HL-60 (cell line): ENCODE measurements at regions not wholly inside any gene's neighbourhood (a gene's known extent, or its start where the extent isn't known, plus 50 kb on each side); places are given as distances from the start of the nearest gene placed in this dataset.

Experiments
- DNase-seq, 2 experiments: peaks; one replicate each; pipeline ENCODE4 v3.0.0-alpha.2; 2010 to 2020; ENCODE audit warnings: low read depth in 1 of 2, low spot score in 1 of 2
- H3K27ac ChIP-seq: fragments of 250-450 bp; sonication (Bioruptor Pico); replicated peaks from 2 replicates; pipeline ENCODE4 v1.5.1; 2020; ENCODE audit warnings: mild to moderate bottlenecking, moderate library complexity
- H3K27me3 ChIP-seq: fragments of 250-450 bp; sonication (Bioruptor Pico); 2 replicates; pipeline ENCODE4 v1.5.1; 2021; ENCODE audit warnings: mild to moderate bottlenecking, moderate library complexity; ENCODE audit not compliant: insufficient read depth, poor library complexity, severe bottlenecking
- H3K4me3 ChIP-seq: replicated peaks from 2 replicates; pipeline ENCODE4 v1.5.1; 2011; ENCODE audit warnings: mild to moderate bottlenecking, control low read depth, low read length; ENCODE audit not compliant: insufficient read depth
- CTCF ChIP-seq: IDR thresholded peaks from one replicate; pipeline ENCODE4 v1.5.1; 2011; ENCODE audit warnings: low read length, control low read depth, inconsistent platforms; ENCODE audit not compliant: insufficient read depth
- GABPA ChIP-seq: IDR thresholded peaks from 2 replicates; pipeline ENCODE4 v1.6.1; 2012; ENCODE audit warnings: low read depth
- POLR2AphosphoS5 ChIP-seq: IDR thresholded peaks from 2 replicates; pipeline ENCODE4 v1.6.1; 2012; ENCODE audit warnings: low read depth
- SPI1 ChIP-seq: IDR thresholded peaks from 2 replicates; pipeline ENCODE4 v1.6.1; 2012; ENCODE audit warnings: low read depth, mild to moderate bottlenecking, borderline replicate concordance
- TF ChIP-seq, protein P1 (sequence below): IDR thresholded peaks from 2 replicates; pipeline ENCODE4 v1.6.1; 2012; ENCODE audit warnings: low read depth; ENCODE audit not compliant: insufficient replicate concordance

DNA sequence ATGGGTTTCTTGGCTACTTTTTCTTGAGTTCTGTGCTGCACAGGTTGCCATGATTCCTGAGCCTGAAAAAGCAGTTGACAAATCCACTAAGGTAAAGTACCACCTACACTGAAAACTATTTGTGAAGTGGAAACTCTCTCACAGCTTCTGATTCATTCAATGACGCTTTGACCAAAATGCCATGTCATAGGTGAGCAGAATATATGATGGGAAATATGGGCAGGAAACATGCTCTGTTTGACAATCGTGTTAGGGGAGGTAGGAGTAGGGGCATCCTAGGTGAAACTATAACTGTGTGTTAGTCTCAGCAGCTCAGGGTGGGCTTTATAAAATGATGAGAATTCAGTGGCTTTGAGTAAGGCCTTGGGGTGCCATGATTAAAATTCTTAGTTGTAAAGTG is 69.6 kb upstream of the ELMO1 start:
- H3K4me3 ChIP-seq, result no peak overlapping the region
- H3K27me3 ChIP-seq, result no peaks in the 10 kb centered on the region
- no peak overlapping the region for H3K27ac ChIP-seq
- DNase-seq, result no peak
- TF ChIP-seq, protein P1, sequence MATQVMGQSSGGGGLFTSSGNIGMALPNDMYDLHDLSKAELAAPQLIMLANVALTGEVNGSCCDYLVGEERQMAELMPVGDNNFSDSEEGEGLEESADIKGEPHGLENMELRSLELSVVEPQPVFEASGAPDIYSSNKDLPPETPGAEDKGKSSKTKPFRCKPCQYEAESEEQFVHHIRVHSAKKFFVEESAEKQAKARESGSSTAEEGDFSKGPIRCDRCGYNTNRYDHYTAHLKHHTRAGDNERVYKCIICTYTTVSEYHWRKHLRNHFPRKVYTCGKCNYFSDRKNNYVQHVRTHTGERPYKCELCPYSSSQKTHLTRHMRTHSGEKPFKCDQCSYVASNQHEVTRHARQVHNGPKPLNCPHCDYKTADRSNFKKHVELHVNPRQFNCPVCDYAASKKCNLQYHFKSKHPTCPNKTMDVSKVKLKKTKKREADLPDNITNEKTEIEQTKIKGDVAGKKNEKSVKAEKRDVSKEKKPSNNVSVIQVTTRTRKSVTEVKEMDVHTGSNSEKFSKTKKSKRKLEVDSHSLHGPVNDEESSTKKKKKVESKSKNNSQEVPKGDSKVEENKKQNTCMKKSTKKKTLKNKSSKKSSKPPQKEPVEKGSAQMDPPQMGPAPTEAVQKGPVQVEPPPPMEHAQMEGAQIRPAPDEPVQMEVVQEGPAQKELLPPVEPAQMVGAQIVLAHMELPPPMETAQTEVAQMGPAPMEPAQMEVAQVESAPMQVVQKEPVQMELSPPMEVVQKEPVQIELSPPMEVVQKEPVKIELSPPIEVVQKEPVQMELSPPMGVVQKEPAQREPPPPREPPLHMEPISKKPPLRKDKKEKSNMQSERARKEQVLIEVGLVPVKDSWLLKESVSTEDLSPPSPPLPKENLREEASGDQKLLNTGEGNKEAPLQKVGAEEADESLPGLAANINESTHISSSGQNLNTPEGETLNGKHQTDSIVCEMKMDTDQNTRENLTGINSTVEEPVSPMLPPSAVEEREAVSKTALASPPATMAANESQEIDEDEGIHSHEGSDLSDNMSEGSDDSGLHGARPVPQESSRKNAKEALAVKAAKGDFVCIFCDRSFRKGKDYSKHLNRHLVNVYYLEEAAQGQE, result no peak

DNA sequence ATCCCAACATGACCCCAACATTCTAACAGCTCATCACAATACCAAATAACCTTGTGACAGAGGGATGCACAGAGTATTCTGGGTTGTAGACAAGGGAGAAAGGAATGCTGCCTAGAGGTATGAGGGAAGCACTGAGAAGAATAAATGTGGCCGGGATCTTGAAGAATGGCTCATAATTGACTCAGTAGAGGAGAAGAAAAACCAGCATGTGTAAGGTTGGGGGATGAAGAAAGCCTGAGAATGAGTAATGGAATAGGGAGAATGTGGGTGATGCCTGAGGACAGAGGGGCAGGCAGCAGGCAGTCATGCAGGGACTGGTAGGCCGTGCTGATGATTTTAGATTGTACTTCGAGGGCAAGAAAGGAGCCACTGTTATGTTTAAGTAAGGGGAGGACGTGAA is 75.4 kb upstream of the ELMO1 start:
- H3K4me3 ChIP-seq, result no peak overlapping the region
- H3K27ac ChIP-seq, result no peak overlapping the region
- no peak for DNase-seq
- H3K27me3 ChIP-seq, result no peaks in the 10 kb centered on the region
- TF ChIP-seq GABPA, result no peak
- no peak for TF ChIP-seq SPI1
- no peak for TF ChIP-seq POLR2AphosphoS5
- no peak for TF ChIP-seq CTCF
- TF ChIP-seq, protein P1, result no peak

DNA sequence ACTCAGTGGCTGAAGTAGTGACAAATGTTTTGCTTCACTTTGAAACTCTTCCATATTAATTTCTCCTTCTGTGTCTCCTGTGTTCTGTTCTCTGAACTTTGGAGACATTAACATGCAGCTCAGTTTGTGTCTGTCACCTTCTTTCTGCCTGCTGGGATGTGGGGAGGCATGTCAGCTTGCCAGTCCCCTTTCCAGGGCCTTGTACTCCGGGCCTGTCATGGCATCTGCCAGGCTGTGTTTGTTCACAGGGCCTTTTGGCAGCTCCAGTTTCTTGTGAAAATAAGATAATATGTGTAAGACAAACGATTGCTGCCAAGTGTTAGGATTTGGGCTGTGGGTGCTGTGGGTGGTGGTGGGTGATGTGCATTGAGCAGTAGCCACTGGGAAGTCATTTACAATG is 76.1 kb upstream of the ELMO1 start:
- no peak for DNase-seq
- TF ChIP-seq, protein P1, result no peak
- no peak for TF ChIP-seq CTCF
- no peak for TF ChIP-seq POLR2AphosphoS5
- TF ChIP-seq GABPA, result no peak
- no peak for TF ChIP-seq SPI1
- Histone ChIP-seq H3K4me3 (no peak overlapping the region), H3K27ac (no peak overlapping the region), H3K27me3 (no peaks in the 10 kb centered on the region)

GRCh38 chr7:37526623-37527022 is 78.0 kb upstream of the ELMO1 start:
- TF ChIP-seq, protein P1, result no peak
- no peak for TF ChIP-seq CTCF
- H3K4me3 ChIP-seq, result no peak overlapping the region
- no peak overlapping the region for H3K27ac ChIP-seq
- no peak for DNase-seq
- no peaks in the 10 kb centered on the region for H3K27me3 ChIP-seq
